ENCODE measurements at regions not wholly inside any gene's neighbourhood (a gene's known extent, or its start where the extent isn't known, plus 50 kb on each side); places are given as distances from the start of the nearest gene placed in this dataset.

- H3K9me3 ChIP-seq, result no peaks in the 10 kb centered on the region
- no peak for DNase-seq
- intact Hi-C loops (cut with DNase I), result no loop called here
- peak; percentile 67 to 92 (median 82) for ATAC-seq
- H3K4me3 ChIP-seq, result no peak overlapping the region
- no peaks in the 10 kb centered on the region for H3K4me1 ChIP-seq
- TF ChIP-seq POLR2A (IDR thresholded peaks at IDR 0.05), result no peak
- no peak for TF ChIP-seq CTCF (IDR thresholded peaks at IDR 0.05)
- no peaks in the 10 kb centered on the region for H3K27me3 ChIP-seq
- no peaks in the 10 kb centered on the region for H3K36me3 ChIP-seq
- 21% methylated on average over 6 of the region's 6 CpGs for WGBS (ENCODE audit: insufficient coverage, low coverage, low lambda C conversion rate, missing lambda C conversion rate)
- H3K27ac ChIP-seq, result peak overlapping the region in 2 of 3 donors; percentile 12 to 20
These were observed 1037.3 kb upstream of the ACO1 start for GRCh38 chr9:31347082-31347617.

- H3K27ac ChIP-seq, result no peak overlapping the region
- H3K9me3 ChIP-seq, result no peaks in the 10 kb centered on the region
- 41% methylated on average over 5 of the region's 5 CpGs for whole genome bisulfite sequencing (ENCODE audit: insufficient coverage, low coverage, low lambda C conversion rate, missing lambda C conversion rate)
- no peak for ATAC-seq
- no peaks in the 10 kb centered on the region for H3K36me3 ChIP-seq
- no peak for DNase-seq
- no peaks in the 10 kb centered on the region for H3K4me1 ChIP-seq
- no peaks in the 10 kb centered on the region for H3K27me3 ChIP-seq
- no peak overlapping the region for H3K4me3 ChIP-seq
- TF ChIP-seq CTCF (IDR thresholded peaks at IDR 0.05) (no peak), POLR2A (IDR thresholded peaks at IDR 0.05) (no peak)
- intact Hi-C loops (cut with DNase I), result no loop called here
These were observed 1029.1 kb upstream of the ACO1 start for GRCh38 chr9:31355159-31355882.

- no peaks in the 10 kb centered on the region for H3K9me3 ChIP-seq
- no peak overlapping the region for H3K4me3 ChIP-seq
- TF ChIP-seq CTCF (IDR thresholded peaks at IDR 0.05) (no peak), POLR2A (IDR thresholded peaks at IDR 0.05) (no peak)
- H3K27me3 ChIP-seq, result no peaks in the 10 kb centered on the region
- H3K36me3 ChIP-seq, result no peaks in the 10 kb centered on the region
- no peak overlapping the region for H3K27ac ChIP-seq
- H3K4me1 ChIP-seq, result no peaks in the 10 kb centered on the region
- intact Hi-C loops (cut with DNase I), result no loop called here
- ATAC-seq (no peak), DNase-seq (no peak)
These were observed 1028.5 kb upstream of the ACO1 start for GRCh38 chr9:31355965-31356364.

- Histone ChIP-seq H3K27me3 (no peaks in the 10 kb centered on the region), H3K4me1 (no peaks in the 10 kb centered on the region), H3K36me3 (no peaks in the 10 kb centered on the region), H3K4me3 (no peak overlapping the region), H3K9me3 (no peaks in the 10 kb centered on the region), H3K27ac (no peak overlapping the region)
- no peak for DNase-seq
- no peak for ATAC-seq
- intact Hi-C loops (cut with DNase I), result no loop called here
- no peak for TF ChIP-seq POLR2A (IDR thresholded peaks at IDR 0.05)
- no peak for TF ChIP-seq CTCF (IDR thresholded peaks at IDR 0.05)
These were observed 1025.4 kb upstream of the ACO1 start for GRCh38 chr9:31359071-31359470.

- intact Hi-C loops (cut with DNase I), result no loop called here
- 35% methylated on average over 5 of the region's 5 CpGs for WGBS (ENCODE audit: insufficient coverage, low coverage, low lambda C conversion rate, missing lambda C conversion rate)
- no peak for ATAC-seq
- no peaks in the 10 kb centered on the region for H3K9me3 ChIP-seq
- H3K27ac ChIP-seq, result no peak overlapping the region
- no peaks in the 10 kb centered on the region for H3K4me1 ChIP-seq
- TF ChIP-seq CTCF (IDR thresholded peaks at IDR 0.05) (no peak), POLR2A (IDR thresholded peaks at IDR 0.05) (no peak)
- no peaks in the 10 kb centered on the region for H3K27me3 ChIP-seq
- no peak overlapping the region for H3K4me3 ChIP-seq
- no peak for DNase-seq
- no peaks in the 10 kb centered on the region for H3K36me3 ChIP-seq
These were observed 1020.3 kb upstream of the ACO1 start for GRCh38 chr9:31364171-31364570.

All from right lobe of liver (tissue), 6 donors.